ENCODE measurements at regions not wholly inside any gene's neighbourhood (a gene's known extent, or its start where the extent isn't known, plus 50 kb on each side); places are given as distances from the start of the nearest gene placed in this dataset.

DNA sequence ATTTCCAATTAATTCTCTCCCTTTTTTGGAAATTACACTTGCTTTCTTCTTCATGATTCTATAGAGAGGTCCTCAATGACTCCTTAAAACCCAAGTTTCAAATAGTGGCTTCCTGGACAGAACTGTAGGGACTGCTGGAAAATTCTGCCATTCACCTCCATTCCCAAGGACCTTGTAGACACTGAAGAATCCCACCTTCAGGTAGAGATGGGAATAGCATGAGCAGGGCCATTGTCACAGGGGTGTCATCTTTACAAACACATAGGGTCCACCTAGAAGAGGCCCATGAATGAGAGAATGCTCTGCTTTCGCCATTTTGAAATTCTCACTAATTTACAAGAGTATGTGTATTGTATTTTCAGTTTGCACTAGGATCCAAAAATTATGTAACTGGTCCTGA lies 701.7 kb upstream of the CELF2 start:
- Histone ChIP-seq H3K27me3 (ENCODE audit: low read length) (no peaks in the 10 kb centered on the region), H3K4me2 (ENCODE audit: low read depth, low read length, poor library complexity, severe bottlenecking) (no peak overlapping the region), H3K9me2 (replicated peaks; ENCODE audit: insufficient read depth, low read length) (no peaks in the 10 kb centered on the region), H3K4me1 (ENCODE audit: low read length) (no peaks in the 10 kb centered on the region), H4K20me1 (ENCODE audit: insufficient read depth, low read depth, low read length) (no peaks in the 10 kb centered on the region), H3K9ac (ENCODE audit: low read length) (no peak overlapping the region), H3K27ac (ENCODE audit: low read length) (no peak overlapping the region), H3K79me2 (ENCODE audit: low read length) (no peaks in the 10 kb centered on the region), H2AFZ (ENCODE audit: low read length) (no peak overlapping the region), H3K9me3 (ENCODE audit: low read length) (no peaks in the 10 kb centered on the region), H3K36me3 (ENCODE audit: insufficient read depth, low read length) (no peaks in the 10 kb centered on the region), H3K4me3 (ENCODE audit: low read length) (no peak overlapping the region)
- no peak for DNase-seq

DNA sequence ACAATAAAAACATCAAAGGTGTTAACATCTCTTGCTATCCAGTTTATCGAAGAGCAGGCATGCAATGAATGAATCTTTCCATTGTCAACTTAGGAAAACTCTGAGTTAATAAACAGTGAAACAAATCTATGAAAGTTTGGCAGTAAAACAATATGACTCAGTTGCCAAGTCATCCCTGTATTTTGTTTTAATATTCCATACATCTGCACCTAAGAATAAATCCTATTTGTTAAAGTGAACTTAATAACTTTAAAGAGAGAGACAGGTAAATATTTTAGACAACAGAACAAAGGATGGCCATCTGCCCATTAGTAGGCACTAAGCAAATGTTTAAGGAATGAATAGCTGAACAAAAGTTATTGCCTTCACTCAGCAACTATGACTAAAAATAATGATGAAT lies 700.5 kb upstream of the CELF2 start:
- Histone ChIP-seq H3K9me3 (ENCODE audit: low read length) (no peaks in the 10 kb centered on the region), H3K4me3 (ENCODE audit: low read length) (no peak overlapping the region), H3K27ac (ENCODE audit: low read length) (no peak overlapping the region), H2AFZ (ENCODE audit: low read length) (no peak overlapping the region), H3K9me2 (replicated peaks; ENCODE audit: insufficient read depth, low read length) (no peaks in the 10 kb centered on the region), H3K9ac (ENCODE audit: low read length) (no peak overlapping the region), H3K36me3 (ENCODE audit: insufficient read depth, low read length) (no peaks in the 10 kb centered on the region), H3K4me1 (ENCODE audit: low read length) (no peaks in the 10 kb centered on the region), H3K27me3 (ENCODE audit: low read length) (no peaks in the 10 kb centered on the region), H3K4me2 (ENCODE audit: low read depth, low read length, poor library complexity, severe bottlenecking) (no peak overlapping the region), H4K20me1 (ENCODE audit: insufficient read depth, low read depth, low read length) (no peaks in the 10 kb centered on the region), H3K79me2 (ENCODE audit: low read length) (no peaks in the 10 kb centered on the region)
- DNase-seq: no peak

DNA sequence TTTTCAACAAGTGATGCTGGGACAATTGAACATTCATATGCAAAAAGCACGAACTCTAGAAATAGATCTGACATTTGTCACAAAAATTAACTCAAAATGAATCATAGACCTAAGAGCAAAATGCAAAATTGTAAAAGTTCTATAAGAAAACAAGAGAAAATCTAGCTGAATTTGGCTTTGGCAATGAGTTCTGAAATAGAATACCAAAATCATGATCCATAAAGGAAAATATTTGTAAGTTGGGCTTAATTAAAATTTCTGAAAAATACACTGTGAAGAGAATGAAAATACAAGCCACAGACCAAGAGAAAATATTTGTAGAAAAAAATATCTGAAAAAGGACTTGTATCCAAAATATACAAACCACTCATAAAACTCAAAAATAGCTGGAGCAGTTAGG lies 698.8 kb upstream of the CELF2 start:
- Histone ChIP-seq H3K4me1 (ENCODE audit: low read length) (no peaks in the 10 kb centered on the region), H3K9me2 (replicated peaks; ENCODE audit: insufficient read depth, low read length) (no peaks in the 10 kb centered on the region), H3K4me3 (ENCODE audit: low read length) (no peak overlapping the region), H3K79me2 (ENCODE audit: low read length) (no peaks in the 10 kb centered on the region), H3K27me3 (ENCODE audit: low read length) (no peaks in the 10 kb centered on the region), H3K9me3 (ENCODE audit: low read length) (no peaks in the 10 kb centered on the region), H3K9ac (ENCODE audit: low read length) (no peak overlapping the region), H3K4me2 (ENCODE audit: low read depth, low read length, poor library complexity, severe bottlenecking) (no peak overlapping the region), H4K20me1 (ENCODE audit: insufficient read depth, low read depth, low read length) (no peaks in the 10 kb centered on the region), H2AFZ (ENCODE audit: low read length) (no peak overlapping the region), H3K27ac (ENCODE audit: low read length) (no peak overlapping the region), H3K36me3 (ENCODE audit: insufficient read depth, low read length) (no peaks in the 10 kb centered on the region)
- DNase-seq: no peak

DNA sequence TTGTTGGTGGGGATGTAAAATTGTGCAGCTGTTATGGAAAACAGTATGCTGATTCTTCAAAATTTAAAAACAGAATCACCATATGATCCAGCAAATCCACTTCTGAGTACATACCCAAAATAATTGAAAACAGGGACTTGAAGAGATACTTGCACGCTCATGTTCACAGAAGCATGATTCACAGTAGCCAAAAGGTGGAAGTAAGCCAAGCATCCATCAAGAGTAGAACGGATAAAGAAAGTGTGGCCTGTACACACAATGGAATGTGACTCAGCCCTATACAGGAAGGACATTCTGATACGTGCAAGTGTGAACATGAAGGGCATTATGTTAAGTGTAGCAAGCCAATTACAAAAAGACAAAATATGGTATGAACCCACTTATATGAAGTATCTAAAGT lies 696.7 kb upstream of the CELF2 start:
- DNase-seq: no peak
- Histone ChIP-seq H3K9me2 (replicated peaks; ENCODE audit: insufficient read depth, low read length) (no peaks in the 10 kb centered on the region), H3K79me2 (ENCODE audit: low read length) (no peaks in the 10 kb centered on the region), H3K36me3 (ENCODE audit: insufficient read depth, low read length) (no peaks in the 10 kb centered on the region), H3K27ac (ENCODE audit: low read length) (no peak overlapping the region), H2AFZ (ENCODE audit: low read length) (no peak overlapping the region), H3K27me3 (ENCODE audit: low read length) (no peaks in the 10 kb centered on the region), H3K9ac (ENCODE audit: low read length) (no peak overlapping the region), H3K4me1 (ENCODE audit: low read length) (no peaks in the 10 kb centered on the region), H3K4me3 (ENCODE audit: low read length) (no peak overlapping the region), H3K4me2 (ENCODE audit: low read depth, low read length, poor library complexity, severe bottlenecking) (no peak overlapping the region), H4K20me1 (ENCODE audit: insufficient read depth, low read depth, low read length) (no peaks in the 10 kb centered on the region), H3K9me3 (ENCODE audit: low read length) (no peaks in the 10 kb centered on the region)

DNA sequence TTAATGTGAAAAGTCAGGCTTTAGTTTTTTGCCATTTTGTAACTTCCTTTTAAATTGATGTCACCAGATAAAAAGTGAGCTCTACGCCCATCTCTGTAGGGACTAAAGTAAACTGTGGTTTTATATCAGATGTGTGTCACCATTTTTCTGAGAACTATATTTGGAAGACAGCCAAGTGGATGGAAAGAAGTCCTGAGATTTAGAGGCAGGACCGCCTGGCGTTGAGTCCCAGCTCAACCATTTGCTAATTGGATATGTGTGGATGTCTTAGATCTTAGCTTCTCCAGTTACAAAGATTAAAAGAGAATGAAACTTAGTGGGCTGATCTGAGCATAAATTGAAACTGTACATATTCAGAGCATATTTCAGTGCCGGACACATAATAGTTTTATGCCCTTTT lies 691.6 kb upstream of the CELF2 start:
- no peak overlapping the region for H3K4me3 ChIP-seq (ENCODE audit: low read length)
- H3K36me3 ChIP-seq (ENCODE audit: insufficient read depth, low read length): no peaks in the 10 kb centered on the region
- H3K4me1 ChIP-seq (ENCODE audit: low read length): no peaks in the 10 kb centered on the region
- no peak overlapping the region for H3K27ac ChIP-seq (ENCODE audit: low read length)
- no peak overlapping the region for H3K4me2 ChIP-seq (ENCODE audit: low read depth, low read length, poor library complexity, severe bottlenecking)
- H4K20me1 ChIP-seq (ENCODE audit: insufficient read depth, low read depth, low read length): no peaks in the 10 kb centered on the region
- no peak overlapping the region for H2AFZ ChIP-seq (ENCODE audit: low read length)
- H3K9me3 ChIP-seq (ENCODE audit: low read length): no peaks in the 10 kb centered on the region
- no peaks in the 10 kb centered on the region for H3K9me2 ChIP-seq (replicated peaks; ENCODE audit: insufficient read depth, low read length)
- H3K9ac ChIP-seq (ENCODE audit: low read length): no peak overlapping the region
- no peak for DNase-seq
- H3K79me2 ChIP-seq (ENCODE audit: low read length): no peaks in the 10 kb centered on the region
- no peaks in the 10 kb centered on the region for H3K27me3 ChIP-seq (ENCODE audit: low read length)

DNA sequence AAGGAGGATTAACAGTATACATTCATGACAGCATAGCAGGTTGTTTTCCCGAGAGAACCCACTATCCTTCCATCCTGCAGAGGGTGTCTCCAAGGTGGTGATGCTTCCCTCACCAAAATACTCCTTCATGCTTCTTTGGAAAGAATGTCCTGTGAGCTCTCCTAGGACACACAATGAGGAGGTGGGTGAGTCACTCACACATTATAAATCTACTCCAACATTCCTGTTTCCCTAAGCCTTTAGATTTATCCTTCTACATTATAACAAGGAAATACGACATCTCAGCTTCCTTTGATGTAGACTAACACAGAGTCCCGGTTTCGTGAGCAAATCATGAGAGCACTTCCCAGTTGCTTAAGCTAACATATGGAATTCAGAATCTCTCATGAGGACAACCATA lies 689.7 kb upstream of the CELF2 start:
- H3K4me1 ChIP-seq (ENCODE audit: low read length): no peaks in the 10 kb centered on the region; the same call in 1 of the 2 replicates
- DNase-seq: no peak
- H3K9ac ChIP-seq (ENCODE audit: low read length): no peak overlapping the region
- H3K27ac ChIP-seq (ENCODE audit: low read length): no peak overlapping the region
- no peaks in the 10 kb centered on the region for H4K20me1 ChIP-seq (ENCODE audit: insufficient read depth, low read depth, low read length)
- H3K36me3 ChIP-seq (ENCODE audit: insufficient read depth, low read length): no peaks in the 10 kb centered on the region
- no peaks in the 10 kb centered on the region for H3K9me2 ChIP-seq (replicated peaks; ENCODE audit: insufficient read depth, low read length)
- H3K9me3 ChIP-seq (ENCODE audit: low read length): no peaks in the 10 kb centered on the region
- H3K4me3 ChIP-seq (ENCODE audit: low read length): no peak overlapping the region
- H3K79me2 ChIP-seq (ENCODE audit: low read length): no peaks in the 10 kb centered on the region
- H2AFZ ChIP-seq (ENCODE audit: low read length): no peak overlapping the region
- H3K4me2 ChIP-seq (ENCODE audit: low read depth, low read length, poor library complexity, severe bottlenecking): no peak overlapping the region
- H3K27me3 ChIP-seq (ENCODE audit: low read length): no peaks in the 10 kb centered on the region

DNA sequence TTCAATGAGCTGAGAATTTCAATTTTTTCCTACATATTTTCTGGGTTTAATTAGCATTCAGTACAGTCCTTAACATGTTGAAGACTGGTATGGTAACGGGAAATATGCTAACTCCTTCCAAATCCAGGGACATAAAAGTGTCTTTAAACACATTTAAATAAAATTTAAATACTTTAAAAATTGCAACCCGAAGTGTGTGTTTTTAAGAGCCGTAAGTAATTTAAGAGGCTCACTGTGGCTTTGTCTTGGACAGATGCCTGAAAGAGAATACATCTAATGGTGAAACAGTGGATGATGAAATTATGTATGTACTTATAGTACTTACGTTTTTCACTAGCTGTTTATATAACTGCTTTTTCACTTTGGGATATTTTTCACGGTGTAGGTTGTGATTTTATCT lies 687.3 kb upstream of the CELF2 start:
- H3K36me3 ChIP-seq (ENCODE audit: insufficient read depth, low read length): no peaks in the 10 kb centered on the region
- no peak overlapping the region for H3K27ac ChIP-seq (ENCODE audit: low read length)
- no peaks in the 10 kb centered on the region for H3K79me2 ChIP-seq (ENCODE audit: low read length)
- no peak for DNase-seq
- no peaks in the 10 kb centered on the region; the same call in 1 of the 2 replicates for H3K4me1 ChIP-seq (ENCODE audit: low read length)
- H3K9me2 ChIP-seq (replicated peaks; ENCODE audit: insufficient read depth, low read length): no peaks in the 10 kb centered on the region
- H4K20me1 ChIP-seq (ENCODE audit: insufficient read depth, low read depth, low read length): no peaks in the 10 kb centered on the region
- H3K4me2 ChIP-seq (ENCODE audit: low read depth, low read length, poor library complexity, severe bottlenecking): no peak overlapping the region
- H3K9me3 ChIP-seq (ENCODE audit: low read length): no peaks in the 10 kb centered on the region
- no peak overlapping the region for H2AFZ ChIP-seq (ENCODE audit: low read length)
- H3K4me3 ChIP-seq (ENCODE audit: low read length): no peak overlapping the region
- H3K9ac ChIP-seq (ENCODE audit: low read length): no peak overlapping the region
- H3K27me3 ChIP-seq (ENCODE audit: low read length): no peaks in the 10 kb centered on the region

DNA sequence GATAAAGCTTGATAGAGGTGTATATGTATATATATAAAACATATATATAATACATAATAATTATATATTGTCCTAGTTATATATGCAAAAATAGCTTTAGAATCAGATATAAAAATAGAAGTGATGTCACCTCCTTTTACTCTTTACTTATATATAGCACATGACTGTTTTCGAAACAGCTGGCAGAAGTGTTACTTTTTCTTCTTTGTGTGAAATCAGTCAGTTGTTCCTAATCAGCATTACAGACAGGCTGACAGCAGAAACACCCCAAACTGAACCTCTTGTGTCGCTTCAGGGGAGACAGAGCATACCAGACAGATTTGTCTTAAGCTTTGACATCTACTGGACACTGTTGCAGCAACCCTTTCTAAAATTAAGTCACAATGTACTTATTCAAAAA lies 684.9 kb upstream of the CELF2 start:
- H3K9me3 ChIP-seq (ENCODE audit: low read length): no peaks in the 10 kb centered on the region
- H4K20me1 ChIP-seq (ENCODE audit: insufficient read depth, low read depth, low read length): no peaks in the 10 kb centered on the region
- H3K9me2 ChIP-seq (replicated peaks; ENCODE audit: insufficient read depth, low read length): no peaks in the 10 kb centered on the region
- H3K27me3 ChIP-seq (ENCODE audit: low read length): no peaks in the 10 kb centered on the region
- H3K36me3 ChIP-seq (ENCODE audit: insufficient read depth, low read length): no peaks in the 10 kb centered on the region
- no peaks in the 10 kb centered on the region; the same call in 1 of the 2 replicates for H3K4me1 ChIP-seq (ENCODE audit: low read length)
- no peak overlapping the region for H3K4me3 ChIP-seq (ENCODE audit: low read length)
- H3K27ac ChIP-seq (ENCODE audit: low read length): no peak overlapping the region
- no peak overlapping the region for H3K4me2 ChIP-seq (ENCODE audit: low read depth, low read length, poor library complexity, severe bottlenecking)
- DNase-seq: no peak
- no peak overlapping the region for H2AFZ ChIP-seq (ENCODE audit: low read length)
- no peak overlapping the region for H3K9ac ChIP-seq (ENCODE audit: low read length)
- no peaks in the 10 kb centered on the region for H3K79me2 ChIP-seq (ENCODE audit: low read length)

DNA sequence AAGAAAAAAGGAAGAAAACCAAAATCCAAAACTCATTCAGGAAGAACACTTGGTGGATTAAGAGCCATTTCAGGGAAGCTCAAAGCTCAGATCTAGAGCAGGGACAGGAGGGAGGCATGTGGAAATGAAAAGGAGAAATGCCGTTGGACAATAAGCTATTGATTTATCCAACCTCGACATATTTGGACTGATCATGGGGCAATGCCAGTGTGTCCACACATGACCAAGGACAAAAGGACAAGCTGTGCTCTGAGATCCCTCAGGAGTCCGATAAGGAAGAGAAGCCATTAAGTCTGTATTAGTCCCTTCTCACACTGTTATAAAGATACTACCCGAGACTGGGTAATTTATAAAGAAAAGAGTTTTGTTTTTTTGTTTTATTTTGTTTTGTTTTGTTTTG lies 684.0 kb upstream of the CELF2 start:
- no peak overlapping the region for H3K27ac ChIP-seq (ENCODE audit: low read length)
- no peaks in the 10 kb centered on the region for H3K9me2 ChIP-seq (replicated peaks; ENCODE audit: insufficient read depth, low read length)
- H3K79me2 ChIP-seq (ENCODE audit: low read length): no peaks in the 10 kb centered on the region
- H3K4me3 ChIP-seq (ENCODE audit: low read length): no peak overlapping the region
- no peak overlapping the region for H3K9ac ChIP-seq (ENCODE audit: low read length)
- DNase-seq: no peak
- no peaks in the 10 kb centered on the region for H3K9me3 ChIP-seq (ENCODE audit: low read length)
- H3K27me3 ChIP-seq (ENCODE audit: low read length): no peaks in the 10 kb centered on the region
- no peak overlapping the region for H2AFZ ChIP-seq (ENCODE audit: low read length)
- H3K4me2 ChIP-seq (ENCODE audit: low read depth, low read length, poor library complexity, severe bottlenecking): no peak overlapping the region
- no peaks in the 10 kb centered on the region for H4K20me1 ChIP-seq (ENCODE audit: insufficient read depth, low read depth, low read length)
- H3K4me1 ChIP-seq (ENCODE audit: low read length): no peaks in the 10 kb centered on the region; the same call in 1 of the 2 replicates
- H3K36me3 ChIP-seq (ENCODE audit: insufficient read depth, low read length): no peaks in the 10 kb centered on the region

All from Karpas-422 (cell line).